ENCODE measurements at regions not wholly inside any gene's neighbourhood (a gene's known extent, or its start where the extent isn't known, plus 50 kb on each side); places are given as distances from the start of the nearest gene placed in this dataset.
A peak's percentile ranks its signal among the peaks of the same experiment; 100 is the strongest.

GRCh38 chr3:174700736-174701135, 158.4 kb upstream of the NAALADL2 start:
- Histone ChIP-seq H3K4me1 (ENCODE audit: control insufficient read depth, extremely low read depth, insufficient read depth, low read length) (no peaks in the 10 kb centered on the region), H3K4me2 (ENCODE audit: extremely low read depth, insufficient read depth, low read length) (no peak overlapping the region), H3K9ac (ENCODE audit: insufficient read depth, low read length) (no peak overlapping the region), H3K27ac (ENCODE audit: insufficient read depth, low read length) (no peak overlapping the region), H2AFZ (ENCODE audit: low read length) (no peak overlapping the region), H3K27me3 (ENCODE audit: control insufficient read depth, insufficient read depth, low read length) (no peaks in the 10 kb centered on the region), H3K36me3 (ENCODE audit: control insufficient read depth, insufficient read depth, low read length) (no peaks in the 10 kb centered on the region), H4K20me1 (ENCODE audit: control insufficient read depth, extremely low read depth, insufficient read depth, low read length) (no peaks in the 10 kb centered on the region), H3K79me2 (ENCODE audit: control insufficient read depth, insufficient read depth, low read length) (no peaks in the 10 kb centered on the region), H3K4me3 (replicated peaks in 1 of 4; ENCODE audit: control extremely low read depth in 1 of 4, insufficient read depth in 1 of 4, low read depth in 3 of 4, low read length in 4 of 4) (no peak overlapping the region), H3K9me3 (ENCODE audit: control insufficient read depth, insufficient read depth, low read depth, low read length) (no peaks in the 10 kb centered on the region)
- no peak for DNase-seq (ENCODE audit: low read depth in 2 of 2)
- TF ChIP-seq EZH2 (IDR thresholded peaks at IDR 0.05; ENCODE audit: low read length, missing control alignments) (no peak), CTCF (conservative IDR thresholded peaks at IDR 0.05 in 1 of 2, IDR thresholded peaks at IDR 0.05 in 1 of 2; ENCODE audit: low read depth in 1 of 2, low read length in 2 of 2) (no peak)

GRCh38 chr3:174710612-174711011, 148.5 kb upstream of the NAALADL2 start:
- Histone ChIP-seq H3K4me1 (ENCODE audit: control insufficient read depth, extremely low read depth, insufficient read depth, low read length) (no peaks in the 10 kb centered on the region), H3K79me2 (ENCODE audit: control insufficient read depth, insufficient read depth, low read length) (no peaks in the 10 kb centered on the region), H3K4me2 (ENCODE audit: extremely low read depth, insufficient read depth, low read length) (no peak overlapping the region), H3K27me3 (ENCODE audit: control insufficient read depth, insufficient read depth, low read length) (no peaks in the 10 kb centered on the region), H4K20me1 (ENCODE audit: control insufficient read depth, extremely low read depth, insufficient read depth, low read length) (no peaks in the 10 kb centered on the region), H3K27ac (ENCODE audit: insufficient read depth, low read length) (no peak overlapping the region), H3K9ac (ENCODE audit: insufficient read depth, low read length) (no peak overlapping the region), H3K9me3 (ENCODE audit: control insufficient read depth, insufficient read depth, low read depth, low read length) (no peaks in the 10 kb centered on the region), H2AFZ (ENCODE audit: low read length) (no peak overlapping the region), H3K4me3 (replicated peaks in 1 of 4; ENCODE audit: control extremely low read depth in 1 of 4, insufficient read depth in 1 of 4, low read depth in 3 of 4, low read length in 4 of 4) (no peak overlapping the region), H3K36me3 (ENCODE audit: control insufficient read depth, insufficient read depth, low read length) (no peaks in the 10 kb centered on the region)
- TF ChIP-seq CTCF (conservative IDR thresholded peaks at IDR 0.05 in 1 of 2, IDR thresholded peaks at IDR 0.05 in 1 of 2; ENCODE audit: low read depth in 1 of 2, low read length in 2 of 2) = no peak
- no peak for TF ChIP-seq EZH2 (IDR thresholded peaks at IDR 0.05; ENCODE audit: low read length, missing control alignments)
- DNase-seq (ENCODE audit: low read depth in 2 of 2) = peak; percentile 38 to 76

GRCh38 chr3:174715386-174715785, 143.7 kb upstream of the NAALADL2 start:
- Histone ChIP-seq H3K4me2 (ENCODE audit: extremely low read depth, insufficient read depth, low read length) (no peak overlapping the region), H2AFZ (ENCODE audit: low read length) (no peak overlapping the region), H3K4me3 (replicated peaks in 1 of 4; ENCODE audit: control extremely low read depth in 1 of 4, insufficient read depth in 1 of 4, low read depth in 3 of 4, low read length in 4 of 4) (no peak overlapping the region), H3K27me3 (ENCODE audit: control insufficient read depth, insufficient read depth, low read length) (no peaks in the 10 kb centered on the region), H3K79me2 (ENCODE audit: control insufficient read depth, insufficient read depth, low read length) (no peaks in the 10 kb centered on the region), H3K27ac (ENCODE audit: insufficient read depth, low read length) (no peak overlapping the region), H3K4me1 (ENCODE audit: control insufficient read depth, extremely low read depth, insufficient read depth, low read length) (no peaks in the 10 kb centered on the region), H3K9me3 (ENCODE audit: control insufficient read depth, insufficient read depth, low read depth, low read length) (no peaks in the 10 kb centered on the region), H3K9ac (ENCODE audit: insufficient read depth, low read length) (no peak overlapping the region), H4K20me1 (ENCODE audit: control insufficient read depth, extremely low read depth, insufficient read depth, low read length) (no peaks in the 10 kb centered on the region), H3K36me3 (ENCODE audit: control insufficient read depth, insufficient read depth, low read length) (no peaks in the 10 kb centered on the region)
- DNase-seq (ENCODE audit: low read depth in 2 of 2) = no peak
- TF ChIP-seq EZH2 (IDR thresholded peaks at IDR 0.05; ENCODE audit: low read length, missing control alignments) (no peak), CTCF (conservative IDR thresholded peaks at IDR 0.05 in 1 of 2, IDR thresholded peaks at IDR 0.05 in 1 of 2; ENCODE audit: low read depth in 1 of 2, low read length in 2 of 2) (no peak)

All from fibroblast of lung (primary cell).